Right hindlimb (tissue), 1 donor: ENCODE measurements at regions not wholly inside any gene's neighbourhood (a gene's known extent, or its start where the extent isn't known, plus 50 kb on each side); places are given as distances from the start of the nearest gene placed in this dataset.
"Not testable (repeated sequence)": the region's sequence is repeated elsewhere in the genome, so short reads cannot be mapped to it uniquely, and the experiment has no call there.

Experiments used
- DNase-seq: peaks from one replicate; pipeline ENCODE4 v3.0.0-alpha.2; 2018

DNA sequence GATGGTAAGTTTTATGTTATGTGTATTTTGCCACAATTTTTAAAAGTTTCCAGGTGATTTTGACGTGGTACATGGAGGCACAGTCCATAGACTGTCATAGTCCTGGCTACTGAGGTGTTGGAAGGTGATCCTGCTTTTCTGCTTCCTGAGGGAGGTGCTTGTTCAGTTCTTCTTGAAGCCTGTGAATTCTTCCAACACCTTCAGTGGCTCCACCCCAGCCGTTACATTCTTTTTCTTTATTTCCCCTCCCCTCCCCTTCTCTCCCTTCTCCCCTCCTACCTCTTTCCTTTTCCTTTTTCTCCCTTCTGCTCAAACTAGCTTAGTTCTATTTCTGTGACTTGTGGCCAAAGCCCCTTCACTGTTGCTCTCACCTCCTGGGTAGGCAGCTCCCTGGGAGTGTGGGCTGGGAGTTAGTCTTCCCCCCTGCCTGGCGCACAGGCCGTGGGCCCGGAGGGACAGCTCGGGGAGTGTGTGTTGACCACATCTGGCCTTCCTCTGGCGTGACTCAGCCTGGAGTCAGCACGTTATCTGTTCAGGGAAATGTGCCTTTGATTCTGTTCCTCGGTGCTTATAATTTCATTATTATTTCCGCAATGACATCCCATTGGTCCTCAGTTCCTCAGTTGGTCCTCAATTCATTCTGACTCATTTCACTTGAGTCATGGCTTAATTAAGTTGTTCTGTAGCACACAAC, 566.2 kb downstream of the TBC1D22A start:
- DNase-seq = no peak

DNA sequence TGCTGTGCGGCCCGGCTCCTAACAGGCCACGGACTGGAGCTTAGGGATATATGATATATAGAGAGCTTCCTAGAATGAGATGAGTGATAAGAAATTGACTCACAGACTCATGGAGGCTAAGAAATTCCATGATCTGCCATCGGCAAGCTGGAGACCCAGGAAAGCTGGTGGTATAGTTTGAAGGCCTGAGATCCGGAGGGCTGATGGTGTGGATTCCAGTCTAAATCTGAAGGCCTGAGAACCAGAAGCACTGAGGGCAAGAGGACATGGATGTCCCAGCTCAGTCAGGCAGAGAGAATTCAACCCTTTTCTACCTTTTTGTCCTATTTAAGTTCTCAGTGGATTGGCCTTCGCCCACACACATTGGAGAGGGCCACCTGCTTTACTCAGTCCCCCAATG, 564.8 kb downstream of the TBC1D22A start:
- no peak for DNase-seq

DNA sequence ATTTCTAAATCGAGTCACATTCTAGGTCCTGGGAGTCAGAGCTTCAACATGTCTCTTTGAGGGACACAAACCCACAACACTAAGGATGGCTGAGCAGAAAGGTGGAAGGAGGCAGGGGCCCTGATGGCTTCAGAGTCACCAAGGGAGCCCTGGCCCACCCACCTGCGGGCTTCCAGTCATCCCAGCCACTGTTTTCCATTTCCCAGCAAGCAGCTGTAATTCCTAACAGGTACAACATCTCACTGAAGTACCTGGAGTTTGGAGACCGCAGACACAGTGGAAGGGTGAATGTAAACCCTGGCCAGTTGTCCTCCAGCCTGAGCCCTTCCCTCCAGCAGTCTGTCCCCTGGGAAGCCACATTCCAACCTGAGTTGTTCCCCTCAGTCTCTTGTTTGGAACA, 562.8 kb downstream of the TBC1D22A start:
- no peak for DNase-seq

DNA sequence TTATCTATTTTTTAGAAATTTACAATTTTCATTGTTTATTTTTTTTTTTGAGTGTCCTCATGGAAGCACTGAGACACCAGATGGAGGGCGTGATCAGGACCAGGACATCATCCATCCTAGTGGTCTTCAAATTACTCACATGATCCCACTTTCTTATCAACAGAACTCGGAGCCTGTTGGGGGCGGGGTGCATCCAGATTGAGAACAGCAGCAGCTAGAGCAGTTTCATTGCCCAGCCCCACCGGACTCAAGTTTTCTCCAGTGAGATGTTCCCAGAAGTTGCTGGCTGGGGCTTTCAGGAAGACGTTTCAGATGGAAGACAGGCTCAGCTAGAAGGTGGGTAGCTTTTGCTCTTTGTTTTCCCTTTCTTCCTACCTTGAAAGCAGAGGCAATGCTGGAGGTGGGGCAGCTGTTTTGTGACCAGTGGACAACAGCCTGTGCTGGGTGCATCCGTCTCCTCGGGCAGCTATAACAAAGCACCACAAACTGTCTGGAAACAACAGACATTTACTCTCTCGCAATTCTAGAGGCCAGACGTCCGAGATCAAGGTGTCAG, 562.1 kb downstream of the TBC1D22A start:
- no peak for DNase-seq

DNA sequence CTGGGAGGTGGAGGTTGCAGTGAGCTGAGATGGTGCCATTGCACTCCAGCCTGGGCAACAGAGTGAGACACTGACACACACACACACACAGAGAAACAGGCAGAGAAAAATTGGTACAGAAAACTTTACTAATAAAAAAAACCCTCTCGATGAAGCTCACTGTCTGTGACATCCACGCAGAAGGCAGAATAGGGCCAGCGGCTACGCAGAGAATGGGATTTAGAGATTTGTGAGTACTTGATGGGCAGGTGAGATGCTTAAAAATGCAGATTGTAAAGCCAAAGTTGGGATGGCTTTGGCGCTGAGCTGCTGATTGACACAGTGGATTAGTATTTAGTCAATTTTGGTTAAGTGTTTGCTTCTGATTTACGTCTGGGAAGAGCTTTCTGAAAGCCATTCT, 561.1 kb downstream of the TBC1D22A start:
- no peak for DNase-seq

DNA sequence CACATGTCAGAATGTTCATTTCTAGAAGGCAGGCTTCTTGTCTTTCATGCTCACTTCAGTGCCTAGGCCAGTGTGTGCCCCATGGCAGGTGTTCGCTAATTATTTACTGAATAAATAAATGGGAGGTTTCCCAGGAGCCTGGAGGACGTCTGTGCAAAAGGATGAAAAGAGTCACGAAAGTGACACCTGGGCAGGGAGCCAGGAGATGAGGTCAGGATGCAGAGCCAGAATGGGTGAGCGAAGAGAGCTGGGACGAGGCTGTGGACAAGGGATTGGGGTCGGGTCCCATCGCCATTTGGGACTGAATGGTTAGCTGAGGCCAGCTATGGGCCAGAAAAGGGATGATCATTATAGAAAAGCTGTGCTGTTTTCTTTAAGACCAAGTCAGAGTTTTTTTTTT, 560.4 kb downstream of the TBC1D22A start:
- DNase-seq = no peak

DNA sequence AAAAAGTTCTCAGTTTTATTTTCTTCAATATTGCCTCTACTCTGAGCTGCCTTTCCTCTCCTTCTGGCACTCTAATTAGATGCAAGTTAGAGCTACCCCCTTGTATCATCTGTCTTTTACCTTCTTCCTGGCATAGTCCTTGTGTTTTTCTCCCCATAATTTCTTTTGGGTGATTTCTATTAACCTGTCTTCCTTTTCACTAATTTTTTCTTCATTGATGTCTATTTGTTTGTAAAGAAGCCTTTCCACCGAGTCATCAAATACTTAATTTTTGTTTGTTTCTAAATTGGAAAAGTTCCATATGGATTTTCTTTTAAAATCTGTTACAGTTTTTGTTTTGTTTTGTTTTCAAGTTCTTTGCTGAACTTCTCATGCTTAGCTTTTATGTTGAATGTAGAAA, 558.1 kb downstream of the TBC1D22A start:
- no peak for DNase-seq

DNA sequence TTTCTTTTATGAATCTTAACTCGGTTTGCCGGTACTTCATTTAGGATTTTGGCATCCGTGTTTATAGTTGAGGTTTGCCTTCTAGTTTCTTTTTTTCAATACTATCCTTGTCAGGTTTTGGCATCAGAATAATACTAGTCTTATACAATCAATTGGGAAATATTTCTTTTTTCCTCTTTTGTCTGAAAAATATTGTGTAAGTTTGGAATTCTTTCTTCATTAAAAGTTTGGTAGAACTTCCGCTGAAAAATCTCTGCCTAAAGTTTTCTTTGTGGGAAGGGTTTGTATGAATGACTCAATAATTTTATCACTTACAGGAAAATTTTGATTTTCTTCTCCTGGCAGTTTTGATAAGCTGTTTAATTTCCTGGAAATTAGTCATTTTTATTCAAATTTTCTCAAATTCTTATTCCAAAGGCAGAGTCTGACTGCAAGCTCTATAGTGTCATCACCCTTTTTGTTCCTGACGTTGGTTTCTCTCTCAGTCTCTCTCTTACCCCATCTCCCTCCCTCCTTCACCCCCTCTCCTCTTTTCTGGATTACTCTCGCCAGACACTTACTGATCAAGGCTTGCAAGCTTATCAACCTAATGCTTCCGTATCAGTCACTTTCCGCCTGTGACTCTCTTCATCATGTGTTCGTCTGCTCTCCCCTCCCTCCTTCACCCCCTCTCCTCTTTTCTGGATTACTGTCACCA, 555.7 kb downstream of the TBC1D22A start:
- DNase-seq = no peak

DNA sequence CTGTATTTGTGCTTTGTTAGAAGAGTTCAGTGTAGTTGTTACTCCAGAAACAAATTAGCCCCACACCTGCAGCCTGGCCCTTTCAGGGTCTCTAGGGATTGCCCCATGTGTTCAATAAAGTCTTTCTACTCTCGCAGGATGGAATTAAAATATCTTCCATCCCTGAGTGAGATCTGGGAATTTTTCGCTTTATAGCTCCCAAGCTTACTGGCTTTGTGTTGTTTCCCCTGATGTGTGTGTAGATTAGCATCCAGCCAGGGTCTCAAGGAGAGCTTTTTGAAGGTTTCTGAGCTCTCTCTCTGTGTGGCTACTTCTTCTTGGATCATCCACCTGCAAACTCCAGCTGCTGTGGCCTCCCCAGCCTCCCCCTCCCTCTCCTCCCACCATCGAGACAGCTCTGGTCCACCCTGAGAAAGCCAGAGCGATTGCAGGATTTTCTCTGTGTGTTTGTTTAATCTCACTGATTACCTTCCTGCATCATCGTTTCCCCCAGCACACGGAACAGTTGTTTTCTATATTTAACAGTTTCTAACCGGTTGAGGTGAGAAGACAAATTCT, 553.5 kb downstream of the TBC1D22A start:
- DNase-seq = no peak

DNA sequence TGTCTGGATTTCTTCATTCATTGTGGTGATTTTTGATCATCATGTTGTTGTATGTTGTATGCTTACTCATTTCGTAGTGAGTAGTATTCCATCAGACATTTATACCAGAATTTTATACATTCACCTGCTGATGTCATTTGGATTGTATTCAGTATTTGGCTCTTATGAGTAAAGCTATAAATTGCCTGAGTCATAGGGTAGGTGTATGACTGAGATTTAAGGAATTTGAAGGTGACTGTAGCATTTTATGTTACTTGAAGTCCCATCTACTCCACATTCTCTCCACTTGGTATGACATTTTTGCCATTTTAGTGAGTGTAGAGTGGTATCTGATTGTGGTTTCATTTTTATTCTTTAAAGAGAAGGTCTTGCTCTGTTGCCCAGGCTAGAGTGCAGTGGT, 548.2 kb downstream of the TBC1D22A start:
- DNase-seq = no peak

DNA sequence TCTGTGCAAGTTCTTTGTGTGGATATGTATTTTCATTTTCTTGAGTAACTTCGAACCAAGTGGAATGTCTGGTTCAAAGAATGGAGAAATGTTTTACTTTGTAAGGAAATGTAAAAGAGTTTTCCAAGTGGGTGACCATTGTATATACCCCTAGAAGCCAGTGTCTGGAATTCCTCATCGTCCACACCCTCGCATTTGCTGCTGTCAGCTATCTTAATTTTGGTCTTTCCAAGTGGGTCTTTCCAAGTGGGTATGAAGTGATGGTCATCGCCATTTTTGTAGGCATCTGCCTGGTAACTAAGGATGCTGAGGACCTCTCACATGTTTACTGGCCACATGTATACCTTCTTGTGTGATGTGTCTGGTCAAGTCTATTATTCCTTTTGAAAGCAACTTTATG, 547.5 kb downstream of the TBC1D22A start:
- no peak for DNase-seq

DNA sequence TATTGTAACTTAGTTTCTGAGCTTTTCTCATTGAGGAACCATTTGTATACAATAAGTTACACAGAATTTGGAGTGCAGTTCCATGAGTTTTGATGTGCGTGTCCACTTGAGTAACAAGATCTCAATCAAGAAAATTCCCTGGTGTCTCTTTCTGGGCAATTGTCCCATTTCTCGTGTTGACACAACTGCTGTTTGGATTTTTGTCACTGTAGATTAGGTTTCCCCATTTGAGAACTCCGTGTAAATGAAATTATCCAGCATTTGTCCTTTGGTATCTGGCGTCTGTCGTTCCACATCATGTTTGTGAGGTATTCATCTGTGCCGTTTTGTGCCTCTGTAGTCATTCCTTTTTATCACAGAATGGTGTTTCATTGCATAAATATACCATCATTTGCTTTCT, 547.0 kb downstream of the TBC1D22A start:
- DNase-seq = no peak

DNA sequence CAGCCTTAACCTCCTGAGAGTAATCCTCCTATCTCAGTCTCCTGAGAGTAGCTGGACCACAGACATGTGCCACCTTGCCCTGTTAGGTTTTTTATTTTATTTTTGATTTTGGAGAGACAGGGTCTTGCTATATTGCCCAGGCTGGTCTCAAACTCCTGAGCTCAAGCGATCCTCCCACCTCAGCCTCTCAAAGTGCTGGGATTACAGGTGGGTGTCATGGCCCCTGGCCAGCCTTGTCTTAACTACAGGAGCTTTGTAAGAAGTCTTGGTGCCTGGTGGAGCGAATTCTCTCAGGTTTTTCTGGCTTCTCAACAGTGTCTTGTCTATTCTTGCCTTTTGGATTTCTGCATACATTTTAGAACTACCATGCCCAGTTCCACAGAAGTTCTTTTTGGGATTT, 546.4 kb downstream of the TBC1D22A start:
- DNase-seq = no peak

DNA sequence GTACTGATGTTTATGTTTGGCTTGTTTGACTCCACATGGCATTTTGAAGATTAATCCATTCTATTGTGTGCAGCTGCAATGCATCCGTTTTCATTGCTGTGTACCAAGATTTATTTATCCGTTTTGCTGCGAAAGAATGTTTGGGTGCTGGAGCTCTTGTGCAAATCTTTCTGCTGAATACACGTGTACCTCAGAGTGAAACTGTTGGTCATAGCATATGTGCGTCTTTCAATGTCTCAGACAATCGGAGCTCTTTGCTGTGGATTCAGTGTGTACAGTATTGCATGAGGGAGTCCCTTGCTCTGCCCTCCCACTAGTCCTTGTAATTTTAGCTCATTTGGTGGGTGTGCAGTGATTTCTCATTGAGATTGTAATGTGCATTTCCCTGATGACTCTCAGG, 545.4 kb downstream of the TBC1D22A start:
- DNase-seq = no peak

DNA sequence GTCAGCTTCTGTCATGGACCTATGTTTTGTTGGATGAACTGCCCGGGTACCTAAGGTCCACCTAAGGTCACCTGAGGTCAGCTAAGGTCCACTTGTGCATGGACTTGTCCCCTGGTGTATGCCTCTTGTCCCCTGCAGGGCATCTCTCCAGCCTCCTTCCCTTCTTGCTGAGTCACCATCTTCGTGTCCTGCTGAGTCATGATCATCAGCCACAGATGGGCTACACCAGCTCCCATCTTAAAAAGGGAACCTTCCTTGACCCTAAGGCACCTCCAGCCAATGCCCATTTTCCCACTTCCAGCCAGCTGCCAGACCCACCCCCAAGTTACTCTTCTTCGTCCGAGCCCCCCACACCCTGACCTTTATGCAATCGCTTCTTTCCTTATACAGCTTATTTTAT, 544.9 kb downstream of the TBC1D22A start:
- DNase-seq = no peak

DNA sequence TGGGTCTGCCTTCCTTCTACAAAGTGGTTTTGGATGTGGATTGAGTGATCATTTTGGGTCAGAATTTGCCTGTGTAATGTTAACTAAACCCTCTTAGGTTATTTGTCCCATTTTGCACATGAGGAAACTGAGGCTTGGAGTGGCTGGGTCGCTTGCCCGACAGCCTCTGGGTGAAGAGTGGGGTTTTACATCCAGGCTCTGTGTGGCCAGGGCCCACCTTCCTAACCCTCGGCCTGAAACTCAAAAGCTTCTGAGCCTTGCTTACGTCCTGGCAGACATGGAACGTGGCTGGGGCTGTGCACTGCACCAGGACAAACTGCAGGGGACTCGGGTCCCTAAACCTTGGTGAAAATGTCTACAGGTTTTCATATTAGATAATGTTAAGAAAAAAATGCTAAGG, 542.4 kb downstream of the TBC1D22A start:
- no peak for DNase-seq

DNA sequence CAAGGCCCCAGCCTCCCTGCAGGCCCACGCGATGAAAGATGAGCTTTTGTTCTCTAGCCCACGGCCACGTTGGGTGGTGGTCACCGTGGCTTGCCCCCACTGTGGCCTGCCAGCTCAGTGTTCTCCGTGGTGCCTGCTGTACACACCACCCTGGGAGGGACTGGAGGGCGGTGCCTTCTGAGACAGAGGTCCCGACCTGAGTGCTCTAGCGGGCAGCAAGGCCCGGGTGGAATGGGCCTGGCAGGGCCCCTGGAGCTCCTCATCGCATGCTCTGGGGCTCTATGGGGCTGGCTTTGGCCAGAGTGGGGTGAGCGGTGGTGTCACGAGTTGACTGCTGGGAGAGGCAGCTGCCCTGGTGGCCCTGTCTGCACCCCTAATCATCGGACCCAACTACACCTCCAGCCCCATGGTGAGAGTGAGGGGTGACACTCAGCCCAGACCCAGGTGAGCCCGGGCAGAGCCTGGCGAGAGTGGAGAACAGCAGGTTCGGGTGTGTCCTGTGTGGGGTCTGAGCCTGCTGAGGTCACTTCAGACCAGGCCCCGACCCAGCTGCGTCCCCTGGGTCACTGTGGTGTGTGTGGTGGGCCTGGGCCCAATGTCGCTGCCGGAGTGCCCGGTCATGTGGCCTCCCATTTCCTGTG, 541.9 kb downstream of the TBC1D22A start:
- no peak for DNase-seq

DNA sequence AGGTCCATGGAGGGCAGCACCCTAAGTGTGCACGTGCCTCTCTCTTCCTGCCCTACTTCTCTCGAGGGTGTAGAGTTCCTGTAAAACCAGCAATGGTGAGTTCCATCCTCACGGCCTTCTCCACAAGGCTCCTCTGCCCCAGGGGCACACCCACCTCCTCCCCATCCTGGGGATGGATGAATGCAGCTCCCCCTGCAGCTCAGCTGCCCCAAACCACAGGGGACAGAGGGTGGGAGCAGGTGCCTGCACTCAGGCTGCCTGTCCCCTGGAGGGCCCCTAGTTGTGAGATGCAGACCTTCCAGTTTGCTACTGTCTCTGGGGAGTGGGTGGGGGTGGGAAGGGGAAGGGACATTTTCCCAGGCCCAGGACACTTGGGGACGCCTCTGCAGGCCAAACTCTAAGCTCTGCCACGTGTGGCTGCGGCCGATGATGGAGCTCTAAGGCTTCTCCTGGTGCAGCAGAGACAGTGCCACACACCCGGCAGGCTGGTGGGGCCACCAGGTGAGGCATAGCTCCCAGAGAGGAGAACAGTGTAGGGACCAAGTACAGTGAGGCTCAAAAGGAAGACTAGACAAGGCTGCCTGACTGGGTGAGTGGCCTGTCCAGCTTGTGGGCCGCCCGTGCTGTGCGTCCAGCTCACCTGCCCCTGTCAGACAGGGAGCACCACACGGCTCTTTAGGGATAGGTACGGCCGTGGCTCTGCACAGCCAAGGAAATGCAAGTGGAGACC, 540.9 kb downstream of the TBC1D22A start:
- no peak for DNase-seq

DNA sequence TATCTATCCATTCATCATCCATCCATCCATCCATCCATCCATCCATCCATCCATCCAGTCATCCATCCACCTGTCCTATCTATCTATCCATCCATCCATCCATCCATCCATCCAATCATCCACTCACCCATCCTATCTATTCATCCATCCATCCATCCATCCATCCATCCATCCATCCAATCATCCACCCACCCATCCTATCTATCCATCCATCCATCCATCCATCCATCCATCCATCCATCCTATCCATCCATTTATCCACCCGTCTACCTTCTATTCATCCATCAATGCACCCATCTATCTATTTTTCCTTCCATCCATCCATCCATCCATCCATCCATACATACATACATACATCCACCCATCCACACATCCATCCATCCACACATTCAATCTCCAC, 540.1 kb downstream of the TBC1D22A start:
- not testable (repeated sequence) for DNase-seq

DNA sequence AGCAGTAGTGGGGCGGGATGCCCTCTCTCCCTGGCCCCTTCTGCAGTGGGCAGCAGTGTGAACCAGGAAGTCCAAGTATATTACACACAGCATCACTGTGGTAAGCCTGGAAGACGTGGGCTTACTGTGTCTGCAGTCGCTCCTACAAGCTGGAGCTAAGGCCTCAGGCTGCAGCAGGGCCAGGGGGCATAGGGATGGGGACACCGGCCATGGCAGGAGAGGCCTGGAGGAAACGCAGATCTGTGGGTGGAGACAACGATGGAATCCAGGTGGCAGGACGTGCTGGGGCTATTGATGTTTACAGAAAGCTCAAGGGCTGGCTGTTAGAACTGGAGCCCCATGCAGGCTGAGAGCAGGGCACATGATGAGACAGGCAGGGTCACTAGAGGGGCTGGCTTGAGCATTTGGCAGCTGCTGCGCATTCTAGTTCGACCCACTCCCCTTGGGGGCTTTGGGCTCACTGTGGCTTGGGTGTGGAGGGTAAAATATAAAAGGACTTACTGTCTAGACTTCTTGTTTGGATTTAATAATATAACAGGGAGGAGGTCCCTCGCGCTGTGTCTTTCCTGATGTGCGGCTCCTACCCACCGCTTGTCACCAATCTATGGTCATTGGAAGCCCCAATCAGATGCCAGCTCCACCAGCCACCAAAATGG, 539.5 kb downstream of the TBC1D22A start:
- DNase-seq = no peak

DNA sequence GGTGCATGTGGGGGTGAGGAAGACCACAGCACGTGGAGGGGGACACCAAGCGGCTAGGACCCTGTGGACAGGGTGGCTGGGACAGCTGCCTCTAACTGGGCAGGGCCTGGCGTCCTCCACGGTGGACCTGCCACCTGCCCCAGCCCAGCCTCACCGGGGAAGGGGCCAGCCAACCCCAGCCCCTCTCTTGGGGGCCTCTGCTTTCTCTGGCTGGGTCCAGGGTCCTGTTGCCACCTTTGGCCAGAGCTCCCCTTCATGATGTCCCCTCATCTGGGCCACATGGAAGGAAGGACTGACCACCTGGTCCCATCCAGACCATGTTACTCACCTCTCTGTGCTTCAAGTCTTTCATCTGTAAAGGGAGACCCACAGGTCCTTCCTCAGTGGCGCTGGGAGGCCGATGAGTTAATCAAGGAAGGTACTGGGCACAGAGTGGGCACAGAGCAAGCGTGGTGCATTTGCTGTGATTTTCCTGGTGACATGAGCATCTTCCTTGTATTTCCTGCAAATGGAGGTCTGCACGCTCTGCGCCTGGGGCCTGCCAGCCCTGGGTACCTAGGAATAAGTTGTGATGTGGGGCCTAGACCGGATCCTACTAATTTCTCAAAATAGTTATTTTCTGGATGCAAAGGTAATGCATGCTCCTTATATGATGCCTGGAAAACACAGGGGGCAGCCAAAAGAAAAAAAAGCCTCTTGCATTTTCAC, 538.4 kb downstream of the TBC1D22A start:
- DNase-seq = no peak
